Progenitor cell of endocrine pancreas (in vitro differentiated cells): ENCODE measurements at regions not wholly inside any gene's neighbourhood (a gene's known extent, or its start where the extent isn't known, plus 50 kb on each side); places are given as distances from the start of the nearest gene placed in this dataset.

ENCODE experiments used
- DNase-seq: peaks from one replicate; pipeline ENCODE4 v3.0.0; 2021; ENCODE audit warnings: low spot score; ENCODE audit not compliant: unreplicated experiment
- H3K27ac Mint-ChIP-seq: 2 replicates; pipeline ENCODE4 v1.8.0; 2021; ENCODE audit warnings: mild to moderate bottlenecking, moderate library complexity, mixed read lengths
- H3K27me3 Mint-ChIP-seq: 2 replicates; pipeline ENCODE4 v1.8.0; 2021; ENCODE audit warnings: mixed read lengths
- H3K36me3 Mint-ChIP-seq: 2 replicates; pipeline ENCODE4 v1.8.0; 2022; ENCODE audit warnings: mixed read lengths; ENCODE audit not compliant: insufficient read depth
- H3K4me1 Mint-ChIP-seq: 2 replicates; pipeline ENCODE4 v1.8.0; 2021; ENCODE audit warnings: low read depth, mixed read lengths
- H3K4me3 Mint-ChIP-seq: 2 replicates; pipeline ENCODE4 v1.8.0; 2021; ENCODE audit warnings: low read depth, mild to moderate bottlenecking, moderate library complexity, mixed read lengths
- H3K9me3 Mint-ChIP-seq: 2 replicates; pipeline ENCODE4 v1.8.0; 2021; ENCODE audit warnings: low read depth, mixed read lengths
- CTCF ChIP-seq: fragments of 200-600 bp; sonication (generic); IDR thresholded peaks from one replicate; pipeline ENCODE4 v1.5.0; 2021; ENCODE audit warnings: antibody characterized with exemption, mild to moderate bottlenecking; ENCODE audit not compliant: unreplicated experiment

- no peak for TF ChIP-seq CTCF
- no peak overlapping the region for H3K4me3 Mint-ChIP-seq
- no peak overlapping the region for H3K27ac Mint-ChIP-seq
These were observed 291.9 kb upstream of the DEPDC1 start for GRCh38 chr1:68788762-68789161.

GRCh38 chr1:68791800-68792199 is 294.9 kb upstream of the DEPDC1 start:
- no peaks in the 10 kb centered on the region for H3K4me1 Mint-ChIP-seq
- H3K36me3 Mint-ChIP-seq: no peaks in the 10 kb centered on the region
- H3K9me3 Mint-ChIP-seq: no peaks in the 10 kb centered on the region
- no peaks in the 10 kb centered on the region for H3K27me3 Mint-ChIP-seq
- no peak for TF ChIP-seq CTCF
- no peak overlapping the region for H3K4me3 Mint-ChIP-seq
- DNase-seq: no peak
- no peak overlapping the region for H3K27ac Mint-ChIP-seq

More at GRCh38 chr1:68788762-68789161, 291.9 kb upstream of the DEPDC1 start:
- Mint-ChIP-seq H3K4me1 (no peaks in the 10 kb centered on the region), H3K36me3 (no peaks in the 10 kb centered on the region), H3K27me3 (no peaks in the 10 kb centered on the region), H3K9me3 (no peaks in the 10 kb centered on the region)
- DNase-seq: no peak

GRCh38 chr1:68795956-68796355 is 299.1 kb upstream of the DEPDC1 start:
- H3K9me3 Mint-ChIP-seq: no peaks in the 10 kb centered on the region
- no peak for TF ChIP-seq CTCF
- H3K36me3 Mint-ChIP-seq: no peaks in the 10 kb centered on the region
- H3K4me3 Mint-ChIP-seq: no peak overlapping the region
- H3K27ac Mint-ChIP-seq: no peak overlapping the region
- no peak for DNase-seq
- H3K27me3 Mint-ChIP-seq: no peaks in the 10 kb centered on the region
- no peaks in the 10 kb centered on the region for H3K4me1 Mint-ChIP-seq

GRCh38 chr1:68796888-68797287 is 300.0 kb upstream of the DEPDC1 start:
- Mint-ChIP-seq H3K27ac (no peak overlapping the region), H3K4me3 (no peak overlapping the region), H3K36me3 (no peaks in the 10 kb centered on the region), H3K4me1 (peaks cover 1% of the 10 kb centered on the region), H3K9me3 (no peaks in the 10 kb centered on the region), H3K27me3 (no peaks in the 10 kb centered on the region)
- no peak for DNase-seq
- TF ChIP-seq CTCF: no peak

GRCh38 chr1:68798071-68798470 is 301.2 kb upstream of the DEPDC1 start:
- Mint-ChIP-seq H3K36me3 (no peaks in the 10 kb centered on the region), H3K27ac (no peak overlapping the region), H3K9me3 (no peaks in the 10 kb centered on the region), H3K27me3 (no peaks in the 10 kb centered on the region), H3K4me3 (no peak overlapping the region), H3K4me1 (peaks cover 1% of the 10 kb centered on the region)
- TF ChIP-seq CTCF: no peak
- DNase-seq: no peak

GRCh38 chr1:68799096-68799495 is 302.2 kb upstream of the DEPDC1 start:
- no peaks in the 10 kb centered on the region for H3K36me3 Mint-ChIP-seq
- H3K9me3 Mint-ChIP-seq: peaks cover 3% of the 10 kb centered on the region

More at GRCh38 chr1:68799096-68799495, 302.2 kb upstream of the DEPDC1 start:
- H3K4me1 Mint-ChIP-seq: peaks cover 1% of the 10 kb centered on the region
- H3K4me3 Mint-ChIP-seq: no peak overlapping the region
- no peak for DNase-seq
- no peak overlapping the region for H3K27ac Mint-ChIP-seq
- no peak for TF ChIP-seq CTCF
- H3K27me3 Mint-ChIP-seq: no peaks in the 10 kb centered on the region
